Testis (tissue), 2 donors: ENCODE measurements at regions not wholly inside any gene's neighbourhood (a gene's known extent, or its start where the extent isn't known, plus 50 kb on each side); places are given as distances from the start of the nearest gene placed in this dataset.

Source experiments
- POLR2A ChIP-seq: fragments of 450-650 bp; IDR thresholded peaks from one replicate; pipeline ENCODE4 v1.6.1; 2017; ENCODE audit warnings: antibody characterized with exemption, mild to moderate bottlenecking, moderate library complexity
- TF ChIP-seq, protein P1 (sequence below), 3 experiments: fragments of 450-650 bp in 2 of 3; fragments of 200-600 bp in 1 of 3; sonication (generic) in 1 of 3; IDR thresholded peaks; one replicate each; pipeline ENCODE4 v1.5.1; 2016 to 2019; ENCODE audit warnings: antibody characterized with exemption in 3 of 3, mild to moderate bottlenecking in 2 of 3, moderate library complexity in 1 of 3

DNA sequence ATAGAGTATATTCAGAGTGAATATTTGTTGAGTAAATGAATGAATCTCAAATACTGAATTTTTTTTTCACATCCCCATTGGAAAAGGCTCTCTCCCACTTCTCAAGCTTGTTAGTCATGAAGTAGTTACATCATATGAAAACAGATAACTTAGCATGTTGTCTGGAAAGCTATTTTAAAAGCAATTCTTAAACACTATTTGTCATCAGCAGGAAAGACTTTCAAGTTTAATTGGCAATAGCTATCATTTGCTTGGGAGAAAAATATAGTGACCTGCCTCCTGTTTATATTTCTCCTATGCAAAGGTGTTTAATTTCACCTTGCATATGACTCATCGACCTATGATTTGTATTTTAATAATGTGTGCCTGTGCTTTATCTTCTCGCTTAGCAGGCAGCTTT is 499.8 kb upstream of the GRIA1 start:
- no peak for TF ChIP-seq POLR2A
- TF ChIP-seq, protein P1, sequence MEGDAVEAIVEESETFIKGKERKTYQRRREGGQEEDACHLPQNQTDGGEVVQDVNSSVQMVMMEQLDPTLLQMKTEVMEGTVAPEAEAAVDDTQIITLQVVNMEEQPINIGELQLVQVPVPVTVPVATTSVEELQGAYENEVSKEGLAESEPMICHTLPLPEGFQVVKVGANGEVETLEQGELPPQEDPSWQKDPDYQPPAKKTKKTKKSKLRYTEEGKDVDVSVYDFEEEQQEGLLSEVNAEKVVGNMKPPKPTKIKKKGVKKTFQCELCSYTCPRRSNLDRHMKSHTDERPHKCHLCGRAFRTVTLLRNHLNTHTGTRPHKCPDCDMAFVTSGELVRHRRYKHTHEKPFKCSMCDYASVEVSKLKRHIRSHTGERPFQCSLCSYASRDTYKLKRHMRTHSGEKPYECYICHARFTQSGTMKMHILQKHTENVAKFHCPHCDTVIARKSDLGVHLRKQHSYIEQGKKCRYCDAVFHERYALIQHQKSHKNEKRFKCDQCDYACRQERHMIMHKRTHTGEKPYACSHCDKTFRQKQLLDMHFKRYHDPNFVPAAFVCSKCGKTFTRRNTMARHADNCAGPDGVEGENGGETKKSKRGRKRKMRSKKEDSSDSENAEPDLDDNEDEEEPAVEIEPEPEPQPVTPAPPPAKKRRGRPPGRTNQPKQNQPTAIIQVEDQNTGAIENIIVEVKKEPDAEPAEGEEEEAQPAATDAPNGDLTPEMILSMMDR (IDR thresholded peaks at IDR 0.05) = no peak
